Activated T-cell treated with anti-CD3 and anti-CD28 coated beads, Interleukin-2, amount 50 U/mL, for 72 hours (primary cell): ENCODE measurements at regions not wholly inside any gene's neighbourhood (a gene's known extent, or its start where the extent isn't known, plus 50 kb on each side); places are given as distances from the start of the nearest gene placed in this dataset.

ENCODE experiments used
- ATAC-seq, 2 donors: fragments of 150-1000 bp; cut with Tn5 transposase; replicated peaks in 1 of 2; 2 replicates each; pipeline ENCODE4 v1.10.0; 2021; ENCODE audit warnings: moderate library complexity in 2 of 2, mild to moderate bottlenecking in 1 of 2
- DNase-seq, 2 donors: peaks; one replicate each; pipeline ENCODE4 v3.0.0; 2021 to 2022; ENCODE audit warnings: mixed read lengths in 1 of 2
- H3K27ac Mint-ChIP-seq: one replicate; pipeline ENCODE4 v1.8.0; 2022; ENCODE audit warnings: mild to moderate bottlenecking, moderate library complexity, mixed read lengths
- H3K27me3 Mint-ChIP-seq: one replicate; pipeline ENCODE4 v1.8.0; 2022; ENCODE audit warnings: low read depth, mixed read lengths
- H3K36me3 Mint-ChIP-seq, 2 donors: one replicate each; pipeline ENCODE4 v1.8.0; 2022; ENCODE audit warnings: mixed read lengths in 2 of 2, mild to moderate bottlenecking in 1 of 2; ENCODE audit not compliant: insufficient read depth in 2 of 2
- H3K4me1 Mint-ChIP-seq: one replicate; pipeline ENCODE4 v1.8.0; 2022; ENCODE audit warnings: low read depth, mixed read lengths
- H3K4me3 Mint-ChIP-seq, 2 donors: one replicate each; pipeline ENCODE4 v1.8.0; 2022; ENCODE audit warnings: mild to moderate bottlenecking in 2 of 2, mixed read lengths in 2 of 2, moderate library complexity in 2 of 2
- H3K9me3 Mint-ChIP-seq, 2 donors: one replicate each; pipeline ENCODE4 v1.8.0; 2022; ENCODE audit warnings: mixed read lengths in 2 of 2

GRCh38 chr13:61664801-61665705 lies 249.4 kb upstream of the PCDH20 start:
- H3K27ac Mint-ChIP-seq: no peak overlapping the region
- ATAC-seq (no peak), DNase-seq (no peak)
- no peaks in the 10 kb centered on the region for H3K4me1 Mint-ChIP-seq
- no peaks in the 10 kb centered on the region for H3K27me3 Mint-ChIP-seq
- no peak overlapping the region for H3K4me3 Mint-ChIP-seq
- no peaks in the 10 kb centered on the region for H3K36me3 Mint-ChIP-seq
- peaks cover 4 to 9% of the 10 kb centered on the region in 2 donors for H3K9me3 Mint-ChIP-seq

- Mint-ChIP-seq H3K9me3 (peaks cover 4 to 10% of the 10 kb centered on the region in 2 donors), H3K4me1 (no peaks in the 10 kb centered on the region), H3K27ac (no peak overlapping the region), H3K4me3 (no peak overlapping the region), H3K36me3 (no peaks in the 10 kb centered on the region), H3K27me3 (no peaks in the 10 kb centered on the region)
- ATAC-seq (no peak), DNase-seq (no peak)
These were observed 238.8 kb upstream of the PCDH20 start for GRCh38 chr13:61654481-61654880.

DNA sequence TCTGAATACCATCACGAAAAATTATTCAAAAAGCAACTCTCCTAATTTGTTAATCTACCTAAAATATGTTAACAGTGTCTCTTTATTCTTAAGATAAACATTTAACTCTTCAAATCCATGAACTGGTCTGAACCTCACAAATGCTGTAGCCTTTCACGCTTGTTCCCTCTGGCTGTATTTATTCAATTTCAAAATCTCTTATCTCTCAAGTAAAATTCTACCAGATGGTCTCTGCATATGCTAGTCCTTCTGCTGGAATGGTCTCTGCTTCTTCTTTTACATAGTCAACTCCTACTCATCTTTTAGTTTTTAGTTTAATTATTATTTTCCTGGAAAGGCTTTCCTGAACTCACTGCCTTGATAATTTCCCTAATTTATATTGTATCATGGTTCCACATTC lies 232.9 kb upstream of the PCDH20 start:
- no peak overlapping the region for H3K4me3 Mint-ChIP-seq
- peaks cover 6 to 8% of the 10 kb centered on the region in 2 donors for H3K9me3 Mint-ChIP-seq
- DNase-seq (no peak), ATAC-seq (no peak)
- H3K27me3 Mint-ChIP-seq: no peaks in the 10 kb centered on the region
- no peaks in the 10 kb centered on the region for H3K4me1 Mint-ChIP-seq
- H3K27ac Mint-ChIP-seq: no peak overlapping the region
- no peaks in the 10 kb centered on the region for H3K36me3 Mint-ChIP-seq

DNA sequence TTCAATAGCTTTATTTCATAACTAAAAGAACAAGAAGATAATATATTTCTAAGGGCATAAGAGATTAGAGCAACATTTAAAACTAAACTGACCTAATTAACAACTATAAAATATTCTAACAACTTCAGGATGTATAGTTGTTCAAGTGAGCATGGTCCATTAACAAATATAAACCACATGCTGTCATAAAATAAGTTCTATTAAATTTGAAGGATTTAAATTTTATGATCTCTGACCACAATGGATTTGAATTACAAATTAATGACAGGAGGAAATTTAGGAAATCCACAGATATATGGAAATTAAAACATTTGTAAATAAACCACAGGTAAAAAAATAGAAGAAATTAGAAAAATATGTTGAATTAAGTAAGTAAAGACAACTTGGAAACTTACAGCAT lies 196.5 kb upstream of the PCDH20 start:
- Mint-ChIP-seq H3K9me3 (peaks cover 7 to 12% of the 10 kb centered on the region in 2 donors), H3K27ac (no peak overlapping the region), H3K4me1 (no peaks in the 10 kb centered on the region), H3K36me3 (no peaks in the 10 kb centered on the region), H3K4me3 (no peak overlapping the region), H3K27me3 (no peaks in the 10 kb centered on the region)
- no peak for DNase-seq
- no peak for ATAC-seq

GRCh38 chr13:61608138-61608537 lies 192.5 kb upstream of the PCDH20 start:
- H3K27ac Mint-ChIP-seq: no peak overlapping the region
- H3K4me1 Mint-ChIP-seq: no peaks in the 10 kb centered on the region
- H3K9me3 Mint-ChIP-seq: peaks cover 5 to 16% of the 10 kb centered on the region in 2 donors
- no peak overlapping the region for H3K4me3 Mint-ChIP-seq
- no peaks in the 10 kb centered on the region for H3K27me3 Mint-ChIP-seq
- ATAC-seq (no peak), DNase-seq (no peak)
- no peaks in the 10 kb centered on the region for H3K36me3 Mint-ChIP-seq

GRCh38 chr13:61600360-61601033 lies 184.8 kb upstream of the PCDH20 start:
- DNase-seq (no peak), ATAC-seq (no peak)
- Mint-ChIP-seq H3K27me3 (no peaks in the 10 kb centered on the region), H3K4me3 (no peak overlapping the region), H3K9me3 (peaks cover 4 to 8% of the 10 kb centered on the region in 2 donors), H3K4me1 (no peaks in the 10 kb centered on the region), H3K36me3 (no peaks in the 10 kb centered on the region), H3K27ac (no peak overlapping the region)

DNA sequence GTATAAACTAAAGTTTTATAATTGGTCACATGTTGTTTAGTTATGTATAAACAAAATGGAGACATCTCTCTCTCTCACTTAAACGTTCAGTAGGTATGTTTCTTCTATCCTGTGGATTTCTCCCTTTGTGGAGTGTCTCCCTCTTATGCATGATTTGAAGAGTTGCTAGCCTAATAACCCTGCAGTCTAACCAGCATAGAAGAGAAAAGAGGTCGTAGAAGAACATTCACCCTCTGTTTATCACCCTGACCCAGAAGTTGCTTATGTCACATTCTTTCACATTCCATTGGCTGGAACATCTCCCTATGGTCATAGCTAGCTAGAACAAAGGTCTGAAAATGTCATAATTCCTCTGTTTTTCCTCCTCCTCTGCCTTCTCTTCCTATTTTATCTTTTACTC lies 176.8 kb upstream of the PCDH20 start:
- H3K27ac Mint-ChIP-seq: no peak overlapping the region
- H3K27me3 Mint-ChIP-seq: no peaks in the 10 kb centered on the region
- ATAC-seq (no peak), DNase-seq (no peak)
- no peak overlapping the region for H3K4me3 Mint-ChIP-seq
- no peaks in the 10 kb centered on the region for H3K36me3 Mint-ChIP-seq
- H3K4me1 Mint-ChIP-seq: no peaks in the 10 kb centered on the region
- H3K9me3 Mint-ChIP-seq: peaks cover 3 to 4% of the 10 kb centered on the region in 2 donors

GRCh38 chr13:61575973-61576372 lies 160.3 kb upstream of the PCDH20 start:
- Mint-ChIP-seq H3K27ac (no peak overlapping the region), H3K4me3 (no peak overlapping the region), H3K36me3 (no peaks in the 10 kb centered on the region), H3K9me3 (peaks cover 3 to 5% of the 10 kb centered on the region in 2 donors), H3K27me3 (no peaks in the 10 kb centered on the region), H3K4me1 (no peaks in the 10 kb centered on the region)
- ATAC-seq (no peak), DNase-seq (no peak)

DNA sequence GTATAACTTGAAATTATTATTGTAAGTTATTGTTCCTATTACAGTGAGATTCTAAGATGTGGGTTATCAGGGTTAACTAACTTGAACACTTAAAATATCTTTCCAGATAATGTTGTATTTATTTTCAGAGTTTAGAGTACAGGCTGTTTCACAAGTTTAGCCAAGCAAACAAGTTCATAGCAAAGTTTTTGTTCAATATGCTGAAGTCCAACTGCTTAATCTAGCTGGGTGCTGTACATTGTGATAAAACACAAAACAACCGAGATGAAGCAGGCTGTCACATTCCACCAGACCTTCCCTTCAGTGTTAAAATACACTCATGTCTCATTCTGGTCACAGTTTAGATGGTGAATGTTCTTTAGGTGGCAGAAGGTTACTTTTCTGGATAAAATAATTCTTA lies 148.0 kb upstream of the PCDH20 start:
- Mint-ChIP-seq H3K36me3 (peaks cover 0 to 3% of the 10 kb centered on the region in 2 donors), H3K27ac (no peak overlapping the region), H3K9me3 (peaks cover 8 to 9% of the 10 kb centered on the region in 2 donors), H3K27me3 (no peaks in the 10 kb centered on the region), H3K4me1 (no peaks in the 10 kb centered on the region), H3K4me3 (no peak overlapping the region)
- DNase-seq (no peak), ATAC-seq (no peak)

DNA sequence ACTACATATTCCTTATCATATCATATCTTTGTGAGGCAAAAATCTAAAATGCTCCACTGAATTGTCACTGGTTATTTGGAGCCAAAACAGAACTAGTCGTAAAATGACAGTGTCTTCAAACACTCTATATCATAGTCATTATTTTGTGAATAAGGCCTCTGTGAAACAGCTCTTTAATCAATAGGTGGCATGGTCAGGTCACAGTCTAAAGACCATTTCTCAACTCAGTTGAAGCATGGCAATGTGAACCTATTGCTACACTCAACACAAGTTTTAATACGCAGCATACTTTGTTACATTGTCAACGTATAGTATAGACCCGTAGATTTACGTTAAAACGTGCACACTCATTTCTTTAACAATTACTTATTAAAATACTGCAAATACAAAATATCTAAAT lies 131.3 kb upstream of the PCDH20 start:
- Mint-ChIP-seq H3K27me3 (no peaks in the 10 kb centered on the region), H3K36me3 (no peaks in the 10 kb centered on the region), H3K4me1 (no peaks in the 10 kb centered on the region), H3K4me3 (no peak overlapping the region), H3K9me3 (peaks cover 3 to 4% of the 10 kb centered on the region in 2 donors), H3K27ac (no peak overlapping the region)
- no peak for DNase-seq
- no peak for ATAC-seq

DNA sequence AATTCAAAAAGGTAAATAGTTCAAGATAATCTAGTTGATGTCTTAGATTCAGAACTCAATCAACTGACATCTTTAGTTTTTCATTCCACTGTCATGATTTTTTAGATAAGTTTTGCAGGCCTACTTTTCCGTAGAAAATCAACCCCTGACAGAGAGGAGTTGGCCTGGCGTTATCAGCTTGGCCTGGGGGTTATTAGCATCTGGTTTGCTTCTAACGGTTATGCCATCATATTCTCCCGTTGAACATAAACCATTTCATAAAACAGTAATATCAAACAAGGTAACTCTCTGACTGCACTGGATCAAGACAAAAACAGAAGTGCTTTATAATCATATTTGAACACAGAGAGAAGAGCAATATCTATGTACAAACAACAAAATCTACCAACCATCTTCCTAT lies 130.8 kb upstream of the PCDH20 start:
- no peaks in the 10 kb centered on the region for H3K27me3 Mint-ChIP-seq
- no peak for DNase-seq
- no peaks in the 10 kb centered on the region for H3K36me3 Mint-ChIP-seq
- H3K4me3 Mint-ChIP-seq: no peak overlapping the region
- ATAC-seq: no peak
- no peaks in the 10 kb centered on the region for H3K4me1 Mint-ChIP-seq
- peaks cover 3 to 4% of the 10 kb centered on the region in 2 donors for H3K9me3 Mint-ChIP-seq
- no peak overlapping the region for H3K27ac Mint-ChIP-seq

GRCh38 chr13:61536433-61536832 lies 120.8 kb upstream of the PCDH20 start:
- DNase-seq (no peak), ATAC-seq (no peak)
- peaks cover 2 to 4% of the 10 kb centered on the region in 2 donors for H3K9me3 Mint-ChIP-seq
- H3K36me3 Mint-ChIP-seq: peaks cover 0 to 3% of the 10 kb centered on the region in 2 donors
- H3K4me3 Mint-ChIP-seq: no peak overlapping the region
- H3K27me3 Mint-ChIP-seq: no peaks in the 10 kb centered on the region
- H3K4me1 Mint-ChIP-seq: no peaks in the 10 kb centered on the region
- no peak overlapping the region for H3K27ac Mint-ChIP-seq

GRCh38 chr13:61531383-61532065 lies 115.9 kb upstream of the PCDH20 start:
- Mint-ChIP-seq H3K27me3 (no peaks in the 10 kb centered on the region), H3K27ac (no peak overlapping the region), H3K9me3 (peaks cover 2 to 4% of the 10 kb centered on the region in 2 donors), H3K36me3 (peaks cover 0 to 3% of the 10 kb centered on the region in 2 donors), H3K4me1 (no peaks in the 10 kb centered on the region), H3K4me3 (no peak overlapping the region)
- no peak for ATAC-seq
- no peak for DNase-seq
